OCI-LY7 (cell line): ENCODE measurements at regions not wholly inside any gene's neighbourhood (a gene's known extent, or its start where the extent isn't known, plus 50 kb on each side); places are given as distances from the start of the nearest gene placed in this dataset.

Source experiments
- BruUV-seq: library from RNA; stranded (reverse); fragments of 400-500 nt; replicated peaks from 2 replicates; lab custom pipeline; 2021; lab: Mats Ljungman, UMichigan
- CTCF ChIA-PET: fragments of 300-600 bp; sonication (Branson Sonifier 250); formaldehyde crosslinking; loops from one replicate; lab custom pipeline; 2022; ENCODE audit warnings: antibody characterized with exemption; ENCODE audit not compliant: unreplicated experiment; lab: Charles Lee
- POLR2A ChIA-PET: fragments of 300-600 bp; sonication (Branson Sonifier 250); formaldehyde crosslinking; loops from one replicate; lab custom pipeline; 2022; ENCODE audit warnings: antibody characterized with exemption; lab: Charles Lee
- DNase-seq: peaks from one replicate; pipeline ENCODE4 v3.0.0-alpha.2; 2015; ENCODE audit warnings: low spot score
- H2AFZ ChIP-seq: fragments of 200-600 bp; sonication (generic), shearing (Covaris generic); 2 replicates; pipeline ENCODE4 v1.6.1; 2014; ENCODE audit warnings: mild to moderate bottlenecking, antibody characterized with exemption, low read length, moderate library complexity
- H3K27ac ChIP-seq: fragments of 200-600 bp; sonication (generic); 2 replicates; pipeline ENCODE4 v1.5.1; 2014; ENCODE audit warnings: mixed run types, low read depth, mild to moderate bottlenecking, moderate library complexity, low read length, inconsistent platforms; ENCODE audit not compliant: poor library complexity, severe bottlenecking
- H3K36me3 ChIP-seq: fragments of 200-600 bp; sonication (generic); 2 replicates; pipeline ENCODE4 v1.6.1; 2014; ENCODE audit warnings: mild to moderate bottlenecking, antibody characterized with exemption, low read length, moderate library complexity, mixed read lengths; ENCODE audit not compliant: insufficient read depth
- H3K4me1 ChIP-seq: fragments of 200-600 bp; sonication (generic); 2 replicates; pipeline ENCODE4 v1.5.1; 2014; ENCODE audit warnings: mild to moderate bottlenecking, low read length; ENCODE audit not compliant: insufficient read depth, poor library complexity, severe bottlenecking
- H3K4me2 ChIP-seq: fragments of 200-600 bp; sonication (generic); 2 replicates; pipeline ENCODE4 v1.6.1; 2014; ENCODE audit warnings: mild to moderate bottlenecking, low read length
- H3K4me3 ChIP-seq: fragments of 200-600 bp; sonication (generic); 2 replicates; pipeline ENCODE4 v1.5.1; 2014; ENCODE audit warnings: mild to moderate bottlenecking, low read depth, low read length; ENCODE audit not compliant: poor library complexity, severe bottlenecking
- H3K79me2 ChIP-seq: fragments of 200-600 bp; sonication (generic); 2 replicates; pipeline ENCODE4 v1.6.1; 2016; ENCODE audit warnings: low read depth, mild to moderate bottlenecking, low read length, moderate library complexity, mixed read lengths; ENCODE audit not compliant: insufficient read depth
- H3K9me2 ChIP-seq: fragments of 200-600 bp; sonication (generic); 2 replicates; pipeline ENCODE4 v1.6.1; 2016; ENCODE audit warnings: mild to moderate bottlenecking, low read length, mixed read lengths; ENCODE audit not compliant: insufficient read depth
- H3K9me3 ChIP-seq: fragments of 200-600 bp; sonication (generic); 2 replicates; pipeline ENCODE4 v1.6.1; 2014; ENCODE audit warnings: mild to moderate bottlenecking, mixed run types, low read length, mixed read lengths
- H4K20me1 ChIP-seq: fragments of 200-600 bp; sonication (generic); 2 replicates; pipeline ENCODE4 v1.6.1; 2014; ENCODE audit warnings: mild to moderate bottlenecking, antibody characterized with exemption, low read length, moderate library complexity, mixed read lengths; ENCODE audit not compliant: insufficient read depth
- EZH2phosphoT487 ChIP-seq: fragments of 200-600 bp; sonication (generic); IDR thresholded peaks from 2 replicates; pipeline ENCODE4 v1.6.1; 2018; ENCODE audit warnings: low read depth, borderline replicate concordance, mild to moderate bottlenecking, mixed run types, antibody characterized with exemption, low read length, moderate library complexity, mixed read lengths
- intact Hi-C: fragments of 100-400 bp; cut with micrococcal nuclease; formaldehyde crosslinking; loops from one replicate; pipeline ENCODE4 v1.10.0; 2022; ENCODE audit not compliant: unreplicated experiment
- TF ChIP-seq, protein P1 (sequence below): fragments of 200-600 bp; sonication (generic); conservative IDR thresholded peaks from 2 replicates; pipeline ENCODE4 v1.5.1; 2014; ENCODE audit warnings: mild to moderate bottlenecking, antibody characterized with exemption, low read length, moderate library complexity, mixed read lengths

DNA sequence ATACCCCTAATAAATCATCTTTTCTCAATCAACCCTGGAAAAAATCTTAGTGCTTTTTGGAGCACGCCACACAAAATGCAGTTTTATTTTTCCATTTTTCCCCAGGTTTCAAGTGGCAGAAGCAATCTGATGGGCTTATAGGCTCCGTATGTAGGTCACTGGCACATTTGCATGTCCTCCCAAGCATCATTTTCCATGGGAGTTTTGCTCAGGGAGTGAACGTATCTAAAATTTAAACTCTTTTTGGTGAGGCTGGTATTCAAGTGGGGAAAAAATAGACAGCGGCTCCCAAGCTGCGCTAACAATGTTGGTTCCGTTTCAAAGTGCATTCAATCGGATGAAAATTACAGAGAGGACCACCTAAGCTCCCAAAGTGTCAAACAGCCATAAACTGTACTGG lies 233.4 kb downstream of the MEX3B start:
- Histone ChIP-seq H3K4me3 (no peak overlapping the region), H3K4me2 (no peak overlapping the region), H3K36me3 (no peaks in the 10 kb centered on the region), H3K79me2 (no peaks in the 10 kb centered on the region), H3K4me1 (no peaks in the 10 kb centered on the region), H2AFZ (no peak overlapping the region), H3K9me3 (no peaks in the 10 kb centered on the region), H3K9me2 (no peaks in the 10 kb centered on the region), H4K20me1 (no peaks in the 10 kb centered on the region), H3K27ac (no peak overlapping the region)
- BruUV-seq = no TSS peak
- POLR2A ChIA-PET = no interaction called here
- intact Hi-C loops = no loop called here
- CTCF ChIA-PET = no interaction called here
- TF ChIP-seq EZH2phosphoT487 = no peak
- DNase-seq = no peak

DNA sequence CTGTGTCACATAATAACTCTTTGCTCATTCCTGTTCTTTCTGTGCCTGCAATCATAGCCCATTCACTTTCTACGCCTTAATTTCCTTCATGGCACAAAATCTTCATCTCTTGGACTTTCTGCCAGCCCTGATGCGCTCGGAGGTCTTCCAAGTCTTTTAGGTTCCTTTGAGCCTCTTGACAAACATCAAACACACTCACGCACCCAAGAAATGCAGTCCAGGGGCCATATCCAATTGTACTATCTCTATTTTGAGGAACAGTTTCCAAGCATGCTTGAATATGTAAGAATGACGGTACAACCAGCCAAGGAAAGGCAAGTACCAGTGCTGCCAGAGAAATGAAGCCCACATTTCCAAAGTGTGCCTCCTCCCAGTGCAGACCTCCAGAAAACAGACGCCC lies 234.1 kb downstream of the MEX3B start:
- H3K27ac ChIP-seq = no peak overlapping the region
- H3K9me3 ChIP-seq = no peaks in the 10 kb centered on the region
- H3K4me1 ChIP-seq = no peaks in the 10 kb centered on the region
- intact Hi-C loops = no loop called here
- H3K79me2 ChIP-seq = no peaks in the 10 kb centered on the region
- H2AFZ ChIP-seq = no peak overlapping the region
- H4K20me1 ChIP-seq = no peaks in the 10 kb centered on the region
- H3K9me2 ChIP-seq = no peaks in the 10 kb centered on the region
- no TSS peak for BruUV-seq
- TF ChIP-seq, protein P1, sequence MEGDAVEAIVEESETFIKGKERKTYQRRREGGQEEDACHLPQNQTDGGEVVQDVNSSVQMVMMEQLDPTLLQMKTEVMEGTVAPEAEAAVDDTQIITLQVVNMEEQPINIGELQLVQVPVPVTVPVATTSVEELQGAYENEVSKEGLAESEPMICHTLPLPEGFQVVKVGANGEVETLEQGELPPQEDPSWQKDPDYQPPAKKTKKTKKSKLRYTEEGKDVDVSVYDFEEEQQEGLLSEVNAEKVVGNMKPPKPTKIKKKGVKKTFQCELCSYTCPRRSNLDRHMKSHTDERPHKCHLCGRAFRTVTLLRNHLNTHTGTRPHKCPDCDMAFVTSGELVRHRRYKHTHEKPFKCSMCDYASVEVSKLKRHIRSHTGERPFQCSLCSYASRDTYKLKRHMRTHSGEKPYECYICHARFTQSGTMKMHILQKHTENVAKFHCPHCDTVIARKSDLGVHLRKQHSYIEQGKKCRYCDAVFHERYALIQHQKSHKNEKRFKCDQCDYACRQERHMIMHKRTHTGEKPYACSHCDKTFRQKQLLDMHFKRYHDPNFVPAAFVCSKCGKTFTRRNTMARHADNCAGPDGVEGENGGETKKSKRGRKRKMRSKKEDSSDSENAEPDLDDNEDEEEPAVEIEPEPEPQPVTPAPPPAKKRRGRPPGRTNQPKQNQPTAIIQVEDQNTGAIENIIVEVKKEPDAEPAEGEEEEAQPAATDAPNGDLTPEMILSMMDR = no peak
- CTCF ChIA-PET = no interaction called here
- no peak overlapping the region for H3K4me2 ChIP-seq
- POLR2A ChIA-PET = no interaction called here
- no peak overlapping the region for H3K4me3 ChIP-seq
- no peak for DNase-seq
- no peaks in the 10 kb centered on the region for H3K36me3 ChIP-seq

GRCh38 chr15:81809543-81809942 lies 236.3 kb downstream of the MEX3B start:
- POLR2A ChIA-PET = interaction anchor here (0.8 to 1.9 kb wide), 2 partner anchors 12 to 56 kb away, joined by 3 to 4 read pairs; no protein-coding TSS in a partner anchor

More at GRCh38 chr15:81809543-81809942, 236.3 kb downstream of the MEX3B start:
- Histone ChIP-seq H3K79me2 (no peaks in the 10 kb centered on the region), H3K27ac (no peak overlapping the region), H4K20me1 (no peaks in the 10 kb centered on the region), H2AFZ (peak overlapping the region; percentile 26; the same call in 1 of the 2 replicates), H3K9me2 (no peaks in the 10 kb centered on the region), H3K4me3 (no peak overlapping the region), H3K9me3 (no peaks in the 10 kb centered on the region), H3K4me1 (no peaks in the 10 kb centered on the region), H3K36me3 (no peaks in the 10 kb centered on the region), H3K4me2 (no peak overlapping the region)
- TF ChIP-seq EZH2phosphoT487 = no peak
- TF ChIP-seq, protein P1 = peak; percentile 73
- peak; percentile 49 for DNase-seq
- intact Hi-C loops = no loop called here
- BruUV-seq = no TSS peak
- CTCF ChIA-PET = no interaction called here
